Cardiac muscle cell (in vitro differentiated cells and primary cell): ENCODE measurements at regions not wholly inside any gene's neighbourhood (a gene's known extent, or its start where the extent isn't known, plus 50 kb on each side); places are given as distances from the start of the nearest gene placed in this dataset.

Experiments used
- DNase-seq, 2 donors: peaks; one replicate each; pipeline versions ENCODE4 v3.0.0 to v3.0.0-alpha.2; 2010 to 2017; ENCODE audit warnings: low read depth in 1 of 2, low spot score in 1 of 2
- H3K27ac ChIP-seq: fragments of 200-600 bp; sonication (generic); 2 replicates; pipeline ENCODE4 v1.5.1; 2016
- H3K27me3 ChIP-seq: fragments of 200-600 bp; sonication (generic); 2 replicates; pipeline ENCODE4 v1.6.0; 2016; ENCODE audit warnings: control low read depth
- H3K36me3 ChIP-seq: fragments of 200-600 bp; sonication (generic); 2 replicates; pipeline ENCODE4 v1.5.1; 2016; ENCODE audit warnings: control low read depth
- H3K4me1 ChIP-seq: fragments of 200-600 bp; sonication (generic); 2 replicates; pipeline ENCODE4 v1.8.1; 2017; ENCODE audit warnings: low read depth, mild to moderate bottlenecking, mixed run types
- H3K4me3 ChIP-seq: fragments of 200-600 bp; sonication (generic); 2 replicates; pipeline ENCODE4 v1.5.1; 2016; ENCODE audit warnings: mild to moderate bottlenecking
- H3K9me3 ChIP-seq: fragments of 200-600 bp; sonication (generic); 2 replicates; pipeline ENCODE4 v1.5.1; 2017; ENCODE audit warnings: low read depth, mild to moderate bottlenecking, control low read depth
- CTCF ChIP-seq: IDR thresholded peaks from 2 replicates; pipeline ENCODE4 v1.5.1; 2012; ENCODE audit warnings: low read depth, mild to moderate bottlenecking, low read length

GRCh38 chr3:176755977-176756376 lies 441.3 kb downstream of the TBL1XR1 start:
- DNase-seq = no peak
- Histone ChIP-seq H3K36me3 (no peaks in the 10 kb centered on the region), H3K27ac (no peak overlapping the region), H3K4me1 (no peaks in the 10 kb centered on the region), H3K4me3 (no peak overlapping the region), H3K27me3 (no peaks in the 10 kb centered on the region), H3K9me3 (no peaks in the 10 kb centered on the region)
- TF ChIP-seq CTCF = no peak

- no peak for DNase-seq
- TF ChIP-seq CTCF = no peak
- Histone ChIP-seq H3K4me3 (no peak overlapping the region), H3K36me3 (no peaks in the 10 kb centered on the region), H3K27me3 (no peaks in the 10 kb centered on the region), H3K9me3 (no peaks in the 10 kb centered on the region), H3K4me1 (no peaks in the 10 kb centered on the region), H3K27ac (no peak overlapping the region)
These were observed 441.7 kb downstream of the TBL1XR1 start for GRCh38 chr3:176755552-176755951.

GRCh38 chr3:176741664-176742047 lies 455.6 kb downstream of the TBL1XR1 start:
- no peak for DNase-seq
- no peaks in the 10 kb centered on the region for H3K36me3 ChIP-seq
- H3K27ac ChIP-seq = no peak overlapping the region
- no peaks in the 10 kb centered on the region for H3K27me3 ChIP-seq
- peaks cover 10% of the 10 kb centered on the region for H3K4me1 ChIP-seq
- H3K4me3 ChIP-seq = no peak overlapping the region
- H3K9me3 ChIP-seq = no peaks in the 10 kb centered on the region
- no peak for TF ChIP-seq CTCF

GRCh38 chr3:176740906-176741663 lies 456.2 kb downstream of the TBL1XR1 start:
- H3K36me3 ChIP-seq = no peaks in the 10 kb centered on the region

GRCh38 chr3:176739159-176739558 lies 458.1 kb downstream of the TBL1XR1 start:
- no peak for DNase-seq
- H3K36me3 ChIP-seq = no peaks in the 10 kb centered on the region
- H3K9me3 ChIP-seq = no peaks in the 10 kb centered on the region
- no peaks in the 10 kb centered on the region for H3K27me3 ChIP-seq
- H3K4me3 ChIP-seq = no peak overlapping the region
- TF ChIP-seq CTCF = no peak
- no peak overlapping the region for H3K27ac ChIP-seq
- peaks cover 10% of the 10 kb centered on the region for H3K4me1 ChIP-seq

More at GRCh38 chr3:176740906-176741663, 456.2 kb downstream of the TBL1XR1 start:
- H3K9me3 ChIP-seq = no peaks in the 10 kb centered on the region
- H3K27me3 ChIP-seq = no peaks in the 10 kb centered on the region
- H3K4me1 ChIP-seq = peaks cover 10% of the 10 kb centered on the region
- no peak overlapping the region for H3K4me3 ChIP-seq
- DNase-seq = no peak
- TF ChIP-seq CTCF = no peak
- no peak overlapping the region for H3K27ac ChIP-seq
